GM23338 (cell line): ENCODE measurements at regions not wholly inside any gene's neighbourhood (a gene's known extent, or its start where the extent isn't known, plus 50 kb on each side); places are given as distances from the start of the nearest gene placed in this dataset.

ENCODE experiments used
- ATAC-seq: fragments of 200-7000 bp; cut with Tn5 transposase; 3 replicates; pipeline ENCODE4 v1.9.1; 2020
- DNase-seq: peaks from one replicate; pipeline ENCODE4 v3.0.0-alpha.2; 2015; ENCODE audit warnings: low spot score
- H2AFZ ChIP-seq: fragments of 200-600 bp; sonication (generic); 2 replicates; pipeline ENCODE4 v1.8.0; 2016; ENCODE audit warnings: antibody characterized with exemption, mild to moderate bottlenecking, moderate library complexity
- H3F3A ChIP-seq: fragments of 200-600 bp; sonication (generic); replicated peaks from 2 replicates; pipeline ENCODE4 v1.8.0; 2017; ENCODE audit warnings: antibody characterized with exemption, mixed run types, low read depth
- H3K27ac ChIP-seq: fragments of 200-600 bp; sonication (generic); 2 replicates; pipeline ENCODE4 v1.6.1; 2016; ENCODE audit warnings: low read depth
- H3K27me3 ChIP-seq: fragments of 200-600 bp; sonication (generic); 2 replicates; pipeline ENCODE4 v1.8.0; 2016; ENCODE audit warnings: mild to moderate bottlenecking, mixed run types, moderate library complexity; ENCODE audit not compliant: insufficient read depth
- H3K36me3 ChIP-seq: fragments of 200-600 bp; sonication (generic); 2 replicates; pipeline ENCODE4 v1.8.0; 2016; ENCODE audit warnings: mild to moderate bottlenecking; ENCODE audit not compliant: insufficient read depth
- H3K4me1 ChIP-seq: fragments of 200-600 bp; sonication (generic); 2 replicates; pipeline ENCODE4 v1.8.0; 2016; ENCODE audit warnings: mild to moderate bottlenecking, moderate library complexity; ENCODE audit not compliant: insufficient read depth
- H3K4me2 ChIP-seq: fragments of 200-600 bp; sonication (generic); 2 replicates; pipeline ENCODE4 v1.7.1; 2017; ENCODE audit warnings: mixed run types
- H3K4me3 ChIP-seq: fragments of 200-600 bp; sonication (generic); 2 replicates; pipeline ENCODE4 v1.6.1; 2016; ENCODE audit warnings: mixed run types
- H3K79me2 ChIP-seq: fragments of 200-600 bp; sonication (generic); replicated peaks from 2 replicates; pipeline ENCODE4 v1.8.0; 2017; ENCODE audit warnings: mild to moderate bottlenecking; ENCODE audit not compliant: insufficient read depth
- H3K9me2 ChIP-seq: fragments of 200-600 bp; sonication (generic); 2 replicates; pipeline ENCODE4 v1.8.0; 2017; ENCODE audit not compliant: insufficient read depth
- H4K20me1 ChIP-seq: fragments of 200-600 bp; sonication (generic); replicated peaks from 2 replicates; pipeline ENCODE4 v1.8.0; 2017; ENCODE audit warnings: mild to moderate bottlenecking; ENCODE audit not compliant: insufficient read depth
- H3K27ac Mint-ChIP-seq: 2 replicates; pipeline ENCODE4 v1.8.0; 2020; ENCODE audit warnings: inconsistent platforms, mild to moderate bottlenecking, moderate library complexity, mixed read lengths
- H3K27me3 Mint-ChIP-seq: 3 replicates; pipeline ENCODE4 v1.8.0; 2022; ENCODE audit warnings: low read depth, mild to moderate bottlenecking, moderate library complexity, mixed read lengths, inconsistent platforms; ENCODE audit not compliant: insufficient read depth, poor library complexity
- H3K36me3 Mint-ChIP-seq: 3 replicates; pipeline ENCODE4 v1.8.0; 2021; ENCODE audit warnings: low read depth, mild to moderate bottlenecking, inconsistent platforms, moderate library complexity, mixed read lengths
- H3K4me1 Mint-ChIP-seq: 3 replicates; pipeline ENCODE4 v1.8.0; 2020; ENCODE audit warnings: mild to moderate bottlenecking, inconsistent platforms, mixed read lengths
- H3K4me3 Mint-ChIP-seq: 3 replicates; pipeline ENCODE4 v1.8.0; 2021; ENCODE audit warnings: moderate library complexity, mild to moderate bottlenecking, inconsistent platforms, mixed read lengths
- H3K9me3 Mint-ChIP-seq: 3 replicates; pipeline ENCODE4 v1.8.0; 2020; ENCODE audit warnings: moderate library complexity, mild to moderate bottlenecking, inconsistent platforms, mixed read lengths
- CREB1 ChIP-seq: fragments of 250-450 bp; sonication (Bioruptor Pico); IDR thresholded peaks from 2 replicates; pipeline ENCODE4 v1.5.0; 2020; ENCODE audit warnings: low read depth, mild to moderate bottlenecking, moderate library complexity
- CTCF ChIP-seq, 2 experiments: fragments of 200-600 bp in 1 of 2; sonication (generic) in 1 of 2; conservative IDR thresholded peaks; 2 replicates each; pipeline versions ENCODE4 v1.5.1 to v1.6.1; 2016 to 2017; ENCODE audit warnings: antibody characterized with exemption in 2 of 2, low read depth in 2 of 2, mild to moderate bottlenecking in 2 of 2, moderate library complexity in 1 of 2
- ETS1 ChIP-seq: IDR thresholded peaks from 2 replicates; pipeline ENCODE4 v1.6.1; 2016; ENCODE audit warnings: antibody characterized with exemption
- EZH2 ChIP-seq: fragments of 200-600 bp; sonication (generic); IDR thresholded peaks from one replicate; pipeline ENCODE4 v1.8.0; 2017; ENCODE audit warnings: antibody characterized with exemption, mild to moderate bottlenecking, low read depth; ENCODE audit not compliant: unreplicated experiment
- EZH2phosphoT487 ChIP-seq: fragments of 200-600 bp; sonication (generic); IDR thresholded peaks from one replicate; pipeline ENCODE4 v1.8.1; 2018; ENCODE audit warnings: antibody characterized with exemption; ENCODE audit not compliant: unreplicated experiment
- JUNB ChIP-seq: IDR thresholded peaks from one replicate; pipeline ENCODE4 v1.6.1; 2016; ENCODE audit warnings: antibody characterized with exemption; ENCODE audit not compliant: unreplicated experiment
- NANOG ChIP-seq: IDR thresholded peaks from 2 replicates; pipeline ENCODE4 v1.6.1; 2016; ENCODE audit warnings: antibody characterized with exemption, borderline replicate concordance
- ZNF114 ChIP-seq: fragments of 250-450 bp; sonication (Bioruptor Pico); IDR thresholded peaks from 2 replicates; pipeline ENCODE4 v1.5.0; 2020; ENCODE audit warnings: mild to moderate bottlenecking, moderate library complexity
- ZNF331 ChIP-seq: fragments of 250-450 bp; sonication (Bioruptor Pico); IDR thresholded peaks from 2 replicates; pipeline ENCODE4 v1.5.0; 2020; ENCODE audit warnings: low read depth, mild to moderate bottlenecking, moderate library complexity
- ZNF462 ChIP-seq: fragments of 250-450 bp; sonication (Bioruptor Pico); IDR thresholded peaks from 2 replicates; pipeline ENCODE4 v1.5.0; 2020; ENCODE audit warnings: mild to moderate bottlenecking, moderate library complexity

- H3K4me1 ChIP-seq, result no peaks in the 10 kb centered on the region
- H2AFZ ChIP-seq, result no peak overlapping the region
- TF ChIP-seq EZH2phosphoT487 (no peak), ZNF114 (CRISPR knock-in tag) (no peak)
- H3K36me3 Mint-ChIP-seq, result peaks cover 2% of the 10 kb centered on the region; the same call in 1 of the 3 replicates
- no peak overlapping the region for H3K27ac Mint-ChIP-seq
- no peak for DNase-seq
- ATAC-seq, result no peak
- H3K27ac ChIP-seq, result no peak overlapping the region
- H3K4me1 Mint-ChIP-seq, result no peaks in the 10 kb centered on the region
- no peak overlapping the region for H3K4me2 ChIP-seq
- H3K9me3 Mint-ChIP-seq, result peaks cover 4% of the 10 kb centered on the region; the same call in 2 of the 3 replicates
- no peaks in the 10 kb centered on the region for H4K20me1 ChIP-seq
- H3K27me3 Mint-ChIP-seq, result peaks cover 2% of the 10 kb centered on the region
- no peak overlapping the region for H3K4me3 ChIP-seq
- H3K4me3 Mint-ChIP-seq, result no peak overlapping the region
- H3K79me2 ChIP-seq, result no peaks in the 10 kb centered on the region
- no peaks in the 10 kb centered on the region for H3K27me3 ChIP-seq
- H3K36me3 ChIP-seq, result no peaks in the 10 kb centered on the region
- H3F3A ChIP-seq, result no peaks in the 10 kb centered on the region
- no peaks in the 10 kb centered on the region for H3K9me2 ChIP-seq
Observed at GRCh38 chr13:109646423-109646822, 140.0 kb downstream of the IRS2 start.

- Mint-ChIP-seq H3K27ac (no peak overlapping the region), H3K4me3 (no peak overlapping the region), H3K27me3 (peaks cover 2% of the 10 kb centered on the region), H3K36me3 (peaks cover 5% of the 10 kb centered on the region), H3K9me3 (peaks cover 10% of the 10 kb centered on the region), H3K4me1 (no peaks in the 10 kb centered on the region)
- no peaks in the 10 kb centered on the region for H3K9me2 ChIP-seq
- no peak overlapping the region for H3K4me3 ChIP-seq
- peak overlapping the region; percentile 43; the same call in 1 of the 2 replicates for H2AFZ ChIP-seq
- H3K27ac ChIP-seq, result no peak overlapping the region
- no peak overlapping the region for H3K4me2 ChIP-seq
- DNase-seq (no peak), ATAC-seq (no peak)
- H3K79me2 ChIP-seq, result no peaks in the 10 kb centered on the region
- no peaks in the 10 kb centered on the region for H3K4me1 ChIP-seq
- no peaks in the 10 kb centered on the region for H3K27me3 ChIP-seq
- no peaks in the 10 kb centered on the region for H3K36me3 ChIP-seq
- H4K20me1 ChIP-seq, result no peaks in the 10 kb centered on the region
- no peaks in the 10 kb centered on the region for H3F3A ChIP-seq
- no peak for TF ChIP-seq EZH2
- TF ChIP-seq ZNF462, result no peak
- TF ChIP-seq JUNB, result no peak
- no peak for TF ChIP-seq ZNF114 (CRISPR knock-in tag)
- no peak for TF ChIP-seq CREB1 (CRISPR knock-in tag)
- no peak for TF ChIP-seq CTCF (conservative IDR thresholded peaks at IDR 0.05; ENCODE audit: low read depth in 2 of 2)
- no peak for TF ChIP-seq ETS1
- TF ChIP-seq ZNF331 (CRISPR knock-in tag), result no peak
- no peak for TF ChIP-seq NANOG
Observed at GRCh38 chr13:109645831-109646230, 140.6 kb downstream of the IRS2 start.
